Superior temporal gyrus (tissue), 1 donor: ENCODE measurements at regions not wholly inside any gene's neighbourhood (a gene's known extent, or its start where the extent isn't known, plus 50 kb on each side); places are given as distances from the start of the nearest gene placed in this dataset.
A peak's percentile ranks its signal among the peaks of the same experiment; 100 is the strongest.
"Not testable (repeated sequence)": the region's sequence is repeated elsewhere in the genome, so short reads cannot be mapped to it uniquely, and the experiment has no call there.

ENCODE experiments used
- DNase-seq: peaks from one replicate; pipeline ENCODE4 v3.0.0-alpha.2; 2016; ENCODE audit errors: extremely low spot score

DNA sequence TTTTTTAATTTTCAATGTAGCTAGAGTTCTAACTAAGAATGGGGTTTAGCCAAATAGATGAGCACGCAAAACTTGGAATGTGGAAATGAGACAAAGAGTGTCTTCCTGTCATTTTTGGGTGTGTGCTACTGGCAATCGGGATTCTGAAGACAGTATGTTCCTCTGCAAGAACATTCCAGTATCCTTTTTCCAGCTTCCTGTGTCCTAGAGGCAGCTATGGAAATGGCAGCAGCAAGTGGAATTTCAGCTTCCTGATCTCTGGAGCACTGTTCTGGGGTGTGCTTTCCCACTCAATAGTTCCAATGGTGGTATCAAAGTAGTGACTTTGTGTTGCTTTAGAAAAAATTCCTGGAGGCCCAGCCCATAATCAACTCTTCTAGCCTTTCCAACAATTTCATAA, 642.9 kb upstream of the KCNMB2 start:
- no peak for DNase-seq

DNA sequence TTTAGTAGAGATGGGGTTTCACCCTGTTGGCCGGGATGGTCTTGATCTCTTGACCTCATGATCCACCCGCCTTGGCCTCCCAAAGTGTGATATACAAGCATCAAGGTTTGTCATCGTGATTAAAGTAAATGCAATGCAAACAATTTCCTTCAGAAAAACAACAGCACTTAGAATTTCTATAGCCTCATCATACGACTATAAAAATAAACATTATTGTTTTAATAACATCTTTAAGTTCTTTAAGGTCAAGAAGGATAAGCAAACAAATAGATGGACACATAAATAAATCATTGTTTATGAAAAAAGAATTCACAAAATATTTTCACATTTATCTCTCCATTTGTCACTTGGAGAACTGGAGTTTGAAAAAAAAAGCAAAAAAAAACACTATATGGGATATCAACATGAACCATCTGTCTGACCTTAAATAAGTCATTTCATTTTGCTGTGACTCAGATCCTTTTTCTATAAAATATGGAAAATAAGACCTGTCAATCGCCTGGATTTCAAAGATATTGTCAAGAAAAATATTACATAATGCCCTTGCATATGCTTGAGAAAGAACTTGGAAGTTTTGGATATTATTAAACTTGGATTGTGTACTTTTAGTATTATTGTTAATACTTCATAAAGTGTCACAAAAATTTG, 642.0 kb upstream of the KCNMB2 start:
- no peak for DNase-seq

DNA sequence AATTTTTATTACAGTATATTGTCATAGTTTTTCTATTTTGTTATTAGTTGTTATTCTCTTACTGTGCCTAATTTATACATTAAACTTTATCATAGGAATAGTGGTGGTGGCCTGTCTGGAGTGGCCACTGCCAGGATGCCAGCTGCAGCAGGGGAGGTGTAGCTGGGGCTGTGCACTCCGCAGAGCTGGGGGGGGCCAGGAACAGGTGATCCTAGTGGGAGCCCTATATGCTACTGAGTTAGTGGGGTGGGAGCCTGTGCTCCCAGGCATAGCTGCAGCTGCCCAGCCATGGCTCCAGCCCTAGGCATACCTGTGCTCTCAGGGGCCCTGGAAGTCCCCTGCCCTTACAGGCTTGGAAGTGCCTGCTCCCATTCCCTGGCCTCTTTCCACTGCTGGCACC, 638.1 kb upstream of the KCNMB2 start:
- DNase-seq: no peak

DNA sequence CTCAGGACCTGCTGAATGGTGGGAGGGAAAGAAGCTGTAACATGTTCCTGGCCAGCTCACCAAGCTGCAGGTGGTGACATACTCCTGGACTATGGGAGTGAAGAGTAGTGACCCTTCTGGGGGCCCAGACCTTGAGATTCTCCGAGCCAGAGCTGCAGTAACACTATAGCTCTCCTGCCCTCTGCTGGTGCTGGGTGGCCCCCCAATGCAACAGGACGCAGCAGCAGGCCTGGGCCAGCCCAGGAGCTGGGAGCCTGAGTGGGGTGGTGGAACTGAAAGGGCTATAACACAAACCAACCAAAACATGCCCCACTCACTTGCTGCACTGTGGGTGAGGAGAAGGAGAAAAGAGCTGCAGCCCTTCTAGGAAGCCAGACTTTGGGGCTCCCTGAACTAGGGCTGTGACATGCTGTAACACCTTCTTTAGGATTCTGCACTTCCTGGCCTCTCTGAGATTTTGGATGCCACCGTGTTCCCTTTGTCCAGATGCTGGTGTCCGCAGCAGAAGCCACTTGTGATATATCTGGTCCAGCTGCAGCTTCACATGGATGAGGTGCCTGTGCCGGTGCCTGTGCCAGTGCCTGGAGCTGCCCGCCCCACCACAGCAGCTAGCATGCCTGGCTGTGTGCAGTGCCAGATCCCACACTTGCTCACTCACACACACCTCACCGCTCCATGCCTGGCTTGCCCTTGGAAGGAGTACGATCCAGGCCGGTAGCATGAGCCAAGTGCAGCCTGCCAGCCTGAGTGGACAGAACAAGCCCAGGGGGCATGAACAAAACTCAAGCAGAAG, 636.8 kb upstream of the KCNMB2 start:
- DNase-seq: no peak

DNA sequence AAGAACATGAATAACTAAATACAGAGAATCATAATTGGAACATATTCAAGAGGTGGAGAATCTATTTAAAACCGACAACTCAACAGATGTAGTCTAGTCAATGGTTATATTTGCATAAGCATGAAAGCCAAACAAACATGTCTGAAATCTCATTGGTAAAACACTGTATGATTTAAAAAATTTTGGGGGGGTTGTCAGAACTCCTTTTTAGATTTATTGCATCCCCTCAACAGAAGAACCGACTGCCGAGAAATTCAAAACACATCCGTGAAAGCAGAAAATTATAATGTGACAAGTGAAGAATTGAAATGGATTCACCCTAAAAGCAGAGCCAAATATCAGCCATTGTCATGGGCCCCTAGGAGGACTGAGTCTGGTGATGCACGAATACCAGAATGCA, 633.4 kb upstream of the KCNMB2 start:
- no peak for DNase-seq

DNA sequence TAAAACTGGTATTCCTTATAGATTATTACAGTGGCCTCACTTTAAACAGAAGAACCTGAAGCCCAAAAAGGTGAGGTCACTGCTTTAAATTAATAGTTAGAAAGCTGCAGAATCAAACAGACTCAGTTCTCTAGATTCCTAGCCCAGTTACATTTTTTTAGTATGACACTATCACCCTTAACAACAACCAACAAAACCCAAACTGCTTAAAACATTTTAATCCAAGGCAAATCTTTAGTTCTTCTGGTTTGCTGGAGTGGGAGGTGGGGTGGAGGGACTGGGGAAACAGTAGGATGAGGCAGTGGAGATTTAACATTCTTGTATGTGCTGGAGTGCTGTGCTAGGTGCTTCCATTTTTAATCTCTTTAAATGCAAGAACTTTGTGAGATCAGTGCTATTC, 631.6 kb upstream of the KCNMB2 start:
- DNase-seq: no peak

DNA sequence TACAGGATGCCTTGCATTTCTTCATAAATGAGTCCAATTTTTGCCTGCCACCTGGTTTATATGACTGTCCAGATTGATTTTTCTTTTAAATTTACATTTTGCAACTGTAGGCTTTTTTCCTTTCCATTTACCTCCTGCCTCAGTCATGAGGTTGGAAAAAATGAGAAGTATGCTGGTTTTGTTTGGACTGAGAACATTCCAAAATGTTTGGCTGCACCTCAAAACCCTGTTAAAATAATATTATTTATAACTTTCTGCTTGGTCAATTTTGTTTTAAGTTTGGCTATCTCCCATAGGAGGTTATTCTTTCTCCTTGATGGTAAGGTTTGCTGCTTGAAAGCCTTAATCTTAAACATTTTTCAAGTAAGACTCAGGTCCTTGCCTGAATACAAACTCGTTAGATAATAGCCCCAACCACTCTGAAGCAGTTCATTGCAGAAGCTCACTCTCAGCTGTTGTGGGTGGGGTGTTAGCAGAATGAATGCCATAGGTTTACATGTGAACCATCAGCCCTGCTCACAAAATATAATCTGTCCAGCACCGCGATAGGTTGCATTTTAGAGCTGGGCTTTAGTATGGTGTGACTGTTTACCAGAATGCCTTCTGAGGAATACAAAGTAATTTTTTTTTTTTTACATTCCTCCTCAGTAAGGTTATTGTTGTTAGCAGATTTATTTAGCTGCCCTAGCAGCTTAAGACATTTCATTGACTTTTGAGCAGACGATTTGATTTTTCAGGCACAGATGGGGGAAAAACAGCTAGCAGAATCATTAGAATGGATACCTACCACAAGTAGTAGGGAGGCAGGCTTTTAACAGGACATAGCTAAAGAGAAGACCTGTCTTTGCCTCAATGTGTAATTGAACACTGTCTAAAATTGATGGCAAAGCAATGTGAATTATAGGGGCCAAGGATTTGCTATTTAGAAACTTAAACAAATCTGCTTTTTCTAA, 630.8 kb upstream of the KCNMB2 start:
- peak; percentile 59 for DNase-seq

DNA sequence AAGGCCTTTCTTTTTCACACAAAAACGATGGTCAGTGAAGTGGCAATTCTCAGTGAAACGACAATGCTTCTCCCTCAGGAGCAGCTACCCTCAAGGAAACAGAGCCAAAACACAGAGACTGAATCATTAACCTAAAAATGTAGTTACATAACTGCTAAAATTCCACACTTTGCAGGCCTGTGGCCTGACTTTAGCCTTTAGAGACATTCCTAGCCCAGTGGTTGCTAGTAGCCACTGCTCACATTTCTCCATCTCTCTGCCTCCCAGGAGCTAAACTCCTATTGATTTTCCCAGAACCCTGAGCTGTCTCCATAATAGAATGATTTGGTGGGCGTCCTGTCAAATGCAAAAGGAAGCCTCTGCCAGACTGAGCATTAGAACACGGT, 630.1 kb upstream of the KCNMB2 start:
- peak; percentile 71 for DNase-seq

DNA sequence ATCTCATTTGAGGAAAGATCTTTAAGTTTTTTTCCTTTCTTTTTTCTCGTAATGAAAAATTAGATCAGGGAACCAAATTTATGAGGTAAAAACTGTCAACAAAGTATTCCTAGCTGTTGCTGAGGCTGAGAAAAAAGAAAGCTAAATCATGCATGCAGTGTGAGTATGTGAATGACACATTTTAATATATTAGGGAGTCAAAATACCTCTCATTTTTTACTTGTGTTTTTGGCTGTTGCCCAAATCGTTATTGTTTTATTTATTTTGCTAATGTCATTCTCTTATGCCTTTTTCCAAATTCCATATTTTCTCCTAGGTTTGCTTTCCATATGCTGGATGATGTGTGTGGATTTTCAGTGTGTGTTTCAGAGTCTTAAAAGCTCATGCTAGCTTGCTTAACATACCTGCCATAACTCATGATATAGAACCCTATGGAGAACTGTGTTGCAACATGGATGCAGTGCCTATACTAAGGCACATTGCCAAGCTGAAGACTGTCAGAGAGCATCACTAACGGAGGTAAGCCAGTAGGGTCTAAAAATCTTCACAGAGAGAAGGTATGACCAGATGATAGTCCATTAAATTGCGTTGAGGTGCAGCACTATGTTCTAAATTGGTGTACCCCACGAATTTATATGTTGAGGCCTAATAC, 629.5 kb upstream of the KCNMB2 start:
- no peak for DNase-seq

DNA sequence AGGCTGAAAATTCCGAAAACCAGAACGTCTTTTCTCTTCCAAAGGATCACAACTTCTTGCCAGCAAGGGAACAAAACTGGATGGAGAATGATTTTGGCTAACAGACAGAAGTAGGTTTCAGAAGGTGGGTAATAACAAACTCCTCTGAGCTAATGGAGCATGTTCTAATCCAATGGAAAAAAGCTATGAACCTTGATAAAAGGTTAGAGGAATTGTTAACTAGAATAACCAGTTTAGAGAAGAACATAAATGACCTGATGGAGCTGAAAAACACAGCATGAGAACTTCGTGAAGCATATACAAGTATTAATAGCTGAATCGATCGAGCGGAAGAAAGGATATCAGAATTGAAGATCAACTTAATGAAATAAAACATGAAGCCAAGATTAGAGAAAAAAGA, 626.7 kb upstream of the KCNMB2 start:
- not testable (repeated sequence) for DNase-seq

DNA sequence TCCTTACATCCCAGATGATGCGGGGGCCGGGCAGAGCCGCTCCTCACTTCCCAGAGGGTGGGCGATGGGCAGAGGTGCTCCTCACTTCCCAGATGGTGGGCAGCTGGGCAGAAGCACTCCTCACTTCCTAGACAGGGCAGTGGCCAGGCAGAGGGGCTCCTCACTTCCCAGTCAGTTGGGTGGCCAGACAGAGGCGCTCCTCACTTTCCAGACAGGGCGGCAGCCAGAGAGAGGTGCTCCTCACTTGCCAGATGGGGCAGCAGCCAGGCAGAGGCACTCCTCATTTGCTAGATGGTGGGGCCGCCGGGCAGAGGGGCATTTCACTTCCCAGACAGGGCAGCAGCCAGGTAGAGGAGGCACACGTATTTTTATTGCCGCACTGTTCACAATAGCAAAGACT, 622.0 kb upstream of the KCNMB2 start:
- DNase-seq: no peak

DNA sequence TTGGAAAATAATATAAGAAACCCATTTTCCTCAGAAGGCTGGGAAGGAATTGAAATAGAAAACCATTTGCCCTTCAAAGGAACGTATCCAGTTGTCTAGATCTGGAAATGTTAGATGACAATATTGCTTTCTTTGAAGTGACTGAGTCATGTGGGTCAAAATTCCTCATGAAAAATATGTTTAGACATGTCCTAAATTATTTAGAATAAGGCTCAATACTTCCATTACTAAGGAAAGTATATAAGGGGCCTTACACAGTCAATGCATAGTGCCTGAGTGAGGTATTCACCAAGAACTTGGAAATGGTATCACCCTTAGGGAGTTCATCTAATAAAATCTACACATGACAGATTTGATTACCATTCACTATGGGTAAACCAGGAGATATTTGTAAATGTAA, 619.8 kb upstream of the KCNMB2 start:
- no peak for DNase-seq

DNA sequence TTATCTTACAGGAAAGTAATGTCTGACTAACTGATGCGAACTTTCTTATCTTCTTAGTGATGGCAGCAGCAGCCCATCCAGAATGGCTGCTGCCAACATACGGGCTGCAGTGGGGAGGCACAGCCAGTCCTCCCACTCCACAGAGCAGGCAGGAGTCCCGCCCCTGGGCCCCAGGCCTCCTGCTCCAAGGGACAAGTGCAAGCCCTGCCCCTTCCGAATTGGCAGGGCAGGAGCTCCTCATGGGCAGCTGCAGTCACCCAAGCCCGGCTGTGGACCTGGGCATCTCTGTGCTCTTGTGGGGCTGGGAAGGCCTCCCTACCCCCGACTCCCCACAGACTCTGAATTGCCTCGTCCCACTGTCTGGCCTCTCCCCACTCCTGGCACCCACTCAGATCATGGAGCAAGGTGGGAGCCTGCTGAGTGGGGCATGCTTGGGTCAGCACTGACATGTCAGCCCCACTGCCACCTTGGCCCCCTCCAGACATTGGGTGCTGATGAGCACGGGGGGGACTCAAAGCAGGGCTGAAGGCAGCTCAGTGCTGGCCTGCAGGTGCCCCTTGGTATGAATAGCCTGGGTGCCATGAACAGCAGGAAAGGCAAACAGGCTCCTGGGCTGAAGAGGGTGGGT, 618.9 kb upstream of the KCNMB2 start:
- DNase-seq: no peak

DNA sequence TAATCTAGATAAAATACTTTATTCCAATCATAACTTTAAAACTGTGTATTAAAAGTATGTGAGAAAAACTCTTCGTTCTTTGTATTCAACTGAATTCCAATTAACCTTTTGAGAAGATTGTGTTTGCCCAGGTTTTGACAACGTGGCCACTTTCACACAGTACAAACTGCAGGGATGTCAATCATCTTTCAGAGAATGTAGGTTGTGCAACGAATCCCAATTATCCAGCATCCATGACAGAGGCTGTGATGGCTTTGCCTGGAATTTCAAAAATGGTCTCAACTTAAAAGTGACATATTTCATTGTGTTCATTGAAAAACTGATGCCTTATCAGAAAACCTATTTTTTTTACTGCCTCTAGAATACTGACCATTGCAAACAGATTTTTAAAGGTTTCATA, 615.1 kb upstream of the KCNMB2 start:
- no peak for DNase-seq

DNA sequence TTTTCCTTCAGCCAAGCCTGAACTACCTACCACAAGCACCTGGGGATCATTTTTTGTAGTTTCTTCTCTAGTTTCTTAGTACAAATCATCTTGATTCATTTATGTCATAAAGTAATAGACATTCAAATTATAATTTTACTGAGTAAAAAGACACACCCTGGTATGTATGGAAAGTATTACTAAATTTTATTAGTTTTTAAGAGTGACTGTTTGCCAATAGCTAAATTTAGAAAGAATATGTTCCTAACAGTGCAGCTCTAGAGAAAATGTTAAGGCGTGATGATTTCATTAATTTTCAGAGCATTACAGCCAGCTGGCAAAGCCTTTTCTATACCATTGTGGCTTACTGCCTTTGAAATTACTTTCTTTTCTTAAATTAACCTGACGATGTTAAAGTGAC, 612.0 kb upstream of the KCNMB2 start:
- DNase-seq: no peak

DNA sequence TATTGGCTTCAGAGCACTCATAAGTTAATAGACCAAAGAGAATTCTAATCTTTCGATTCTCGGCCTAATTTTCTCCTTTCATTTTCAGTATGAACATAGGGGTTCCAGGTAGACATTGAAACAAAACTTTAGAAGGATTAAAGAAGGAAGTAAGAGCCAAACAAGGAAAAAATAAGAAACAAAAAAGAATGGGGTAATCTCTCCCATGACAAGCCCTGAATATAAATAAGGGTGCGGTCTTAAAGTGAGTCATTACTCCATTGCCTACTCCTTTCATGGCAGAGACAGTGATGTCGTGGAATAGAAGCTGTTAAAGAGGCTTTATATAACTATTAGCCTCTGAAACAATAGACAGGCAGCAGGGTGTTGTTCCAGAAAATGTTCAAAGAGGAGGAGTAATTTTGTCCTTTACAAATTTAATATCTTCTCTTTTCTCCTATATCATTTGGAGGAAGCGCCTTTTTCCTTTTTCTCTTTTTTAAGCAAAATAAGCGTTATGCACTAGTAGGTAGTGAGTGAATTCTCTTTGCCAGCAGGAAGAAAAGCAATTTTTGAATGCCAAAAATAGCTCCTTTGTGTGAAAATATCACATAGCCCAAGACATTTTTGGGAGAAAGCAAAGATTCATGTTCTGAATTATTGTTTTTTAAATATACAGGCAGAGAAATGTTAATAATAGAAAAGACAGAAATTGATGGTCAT, 607.9 kb upstream of the KCNMB2 start:
- DNase-seq: peak; percentile 52

DNA sequence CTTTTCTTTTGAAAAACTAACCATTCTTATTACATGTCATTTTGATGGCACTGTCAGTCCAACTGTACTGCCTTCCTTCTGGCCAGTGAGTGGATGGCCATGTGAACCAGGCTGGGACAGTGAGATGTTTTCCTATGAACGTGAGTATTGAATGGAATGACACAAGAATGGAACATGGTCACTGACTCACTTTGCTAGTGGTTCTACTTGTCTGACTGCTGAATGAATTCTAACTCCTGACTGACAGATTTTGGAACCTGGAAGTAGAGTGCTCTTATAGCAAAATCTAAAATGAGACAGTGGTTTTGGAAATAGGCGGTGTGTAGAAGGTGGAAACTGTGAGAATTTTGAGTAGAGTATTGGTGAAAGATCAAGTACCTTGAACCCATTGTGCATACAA, 606.9 kb upstream of the KCNMB2 start:
- DNase-seq: no peak

DNA sequence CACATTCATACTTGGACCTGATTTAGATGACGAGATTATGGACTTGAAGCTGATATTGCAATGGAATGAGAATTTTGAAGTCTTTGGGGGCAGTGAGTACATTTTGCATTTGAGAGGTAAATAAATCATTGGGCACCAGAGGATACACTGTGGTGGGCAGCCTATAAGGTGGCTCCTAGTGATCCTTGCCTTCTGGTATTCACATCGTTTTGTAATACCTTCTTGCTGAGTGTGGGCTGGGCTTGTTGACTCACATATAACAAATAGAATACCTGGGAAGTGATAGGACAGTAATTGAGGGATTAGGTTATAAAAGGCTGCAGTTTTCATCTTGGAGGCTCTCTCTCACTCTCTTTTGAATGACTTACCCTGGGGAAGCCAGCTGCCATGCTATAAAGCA, 605.5 kb upstream of the KCNMB2 start:
- no peak for DNase-seq

DNA sequence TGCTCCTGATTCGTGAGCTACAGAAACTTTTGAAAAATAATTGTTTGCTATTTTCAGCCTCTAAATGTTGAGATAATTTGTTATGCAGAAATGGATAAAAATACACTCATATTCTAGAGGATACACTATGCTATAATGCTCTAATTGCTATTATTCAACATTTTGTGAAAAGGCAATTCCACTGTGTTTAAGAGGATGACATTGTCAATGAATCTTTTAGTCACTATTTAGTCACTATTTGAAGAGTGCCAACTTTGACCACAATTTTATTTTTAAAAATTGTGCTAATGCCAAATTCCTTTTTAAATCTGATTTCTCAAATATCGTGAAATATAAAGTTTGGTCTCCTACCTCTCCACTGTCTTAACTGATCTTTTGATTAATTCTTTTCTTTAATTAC, 604.9 kb upstream of the KCNMB2 start:
- DNase-seq: no peak

DNA sequence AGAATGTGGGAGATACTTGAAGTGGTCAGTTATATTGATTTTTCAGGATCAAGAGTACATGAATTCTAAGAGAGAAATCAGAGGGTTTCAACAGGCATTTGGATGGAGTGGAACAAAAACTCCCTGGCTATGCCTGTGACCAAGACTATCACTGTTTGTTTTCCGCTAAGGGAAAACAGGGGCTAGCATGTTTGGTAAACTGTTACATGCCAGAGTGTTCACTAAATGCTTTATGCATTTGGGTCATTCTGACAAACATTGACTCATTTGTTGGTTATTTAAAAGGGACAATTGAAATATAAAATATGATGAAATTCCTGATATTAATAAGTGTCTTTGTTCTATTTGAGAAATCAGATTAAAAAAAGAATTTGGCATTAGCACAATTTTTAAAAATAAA, 603.9 kb upstream of the KCNMB2 start:
- no peak for DNase-seq
